Fibroblast of villous mesenchyme (primary cell): ENCODE measurements at regions not wholly inside any gene's neighbourhood (a gene's known extent, or its start where the extent isn't known, plus 50 kb on each side); places are given as distances from the start of the nearest gene placed in this dataset.

Experiments
- DNase-seq: peaks from one replicate; pipeline ENCODE4 v3.0.0-alpha.2; 2010; ENCODE audit warnings: low read depth
- H3K4me3 ChIP-seq: 2 replicates; pipeline ENCODE4 v1.5.1; 2011; ENCODE audit warnings: low read depth, mild to moderate bottlenecking, low read length
- TF ChIP-seq, protein P1 (sequence below): IDR thresholded peaks from 2 replicates; pipeline ENCODE4 v1.5.1; 2012; ENCODE audit warnings: low read depth, mild to moderate bottlenecking, low read length; ENCODE audit not compliant: insufficient read depth

DNA sequence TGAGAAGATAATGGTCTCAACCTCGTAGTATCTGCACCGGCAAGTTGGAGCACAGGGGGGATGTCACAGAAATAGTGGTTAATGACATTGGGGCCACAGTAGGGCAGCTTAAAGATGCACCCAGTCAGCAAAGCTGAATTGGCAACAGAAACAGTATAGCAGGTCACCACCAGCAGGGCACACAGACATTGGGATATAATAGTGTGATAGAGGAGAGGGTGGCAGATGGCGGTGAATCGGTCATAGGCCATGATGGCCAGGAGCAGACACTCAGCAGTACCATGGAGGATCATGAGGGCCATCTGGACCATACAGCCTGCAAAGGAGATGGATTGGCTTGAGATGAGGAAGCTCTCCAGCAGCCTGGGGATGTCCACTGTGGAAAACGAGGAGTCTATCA, 106.0 kb upstream of the OR9Q1 start:
- DNase-seq, result no peak
- TF ChIP-seq, protein P1, sequence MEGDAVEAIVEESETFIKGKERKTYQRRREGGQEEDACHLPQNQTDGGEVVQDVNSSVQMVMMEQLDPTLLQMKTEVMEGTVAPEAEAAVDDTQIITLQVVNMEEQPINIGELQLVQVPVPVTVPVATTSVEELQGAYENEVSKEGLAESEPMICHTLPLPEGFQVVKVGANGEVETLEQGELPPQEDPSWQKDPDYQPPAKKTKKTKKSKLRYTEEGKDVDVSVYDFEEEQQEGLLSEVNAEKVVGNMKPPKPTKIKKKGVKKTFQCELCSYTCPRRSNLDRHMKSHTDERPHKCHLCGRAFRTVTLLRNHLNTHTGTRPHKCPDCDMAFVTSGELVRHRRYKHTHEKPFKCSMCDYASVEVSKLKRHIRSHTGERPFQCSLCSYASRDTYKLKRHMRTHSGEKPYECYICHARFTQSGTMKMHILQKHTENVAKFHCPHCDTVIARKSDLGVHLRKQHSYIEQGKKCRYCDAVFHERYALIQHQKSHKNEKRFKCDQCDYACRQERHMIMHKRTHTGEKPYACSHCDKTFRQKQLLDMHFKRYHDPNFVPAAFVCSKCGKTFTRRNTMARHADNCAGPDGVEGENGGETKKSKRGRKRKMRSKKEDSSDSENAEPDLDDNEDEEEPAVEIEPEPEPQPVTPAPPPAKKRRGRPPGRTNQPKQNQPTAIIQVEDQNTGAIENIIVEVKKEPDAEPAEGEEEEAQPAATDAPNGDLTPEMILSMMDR, result no peak
- H3K4me3 ChIP-seq, result no peak overlapping the region

DNA sequence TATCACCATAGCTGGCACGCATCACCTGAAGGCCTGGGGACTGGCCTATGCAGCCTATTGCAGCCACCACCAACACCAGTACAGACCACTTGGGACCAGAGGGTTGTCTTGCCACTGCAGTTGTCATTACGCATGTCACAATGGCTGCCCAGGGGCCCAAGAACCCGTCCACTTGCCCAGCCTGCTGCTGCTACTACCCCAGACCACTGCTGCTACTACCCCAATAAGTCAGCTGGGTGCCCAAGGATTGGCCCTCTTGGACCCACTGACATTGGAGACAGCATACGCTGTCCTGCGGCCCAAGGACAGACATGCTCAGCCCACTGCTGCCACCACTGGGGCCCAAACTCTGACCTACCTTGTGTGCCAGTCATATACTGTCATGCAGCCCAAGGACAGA, 102.7 kb upstream of the OR9Q1 start:
- DNase-seq, result no peak
- no peak overlapping the region for H3K4me3 ChIP-seq
- TF ChIP-seq, protein P1, result no peak

DNA sequence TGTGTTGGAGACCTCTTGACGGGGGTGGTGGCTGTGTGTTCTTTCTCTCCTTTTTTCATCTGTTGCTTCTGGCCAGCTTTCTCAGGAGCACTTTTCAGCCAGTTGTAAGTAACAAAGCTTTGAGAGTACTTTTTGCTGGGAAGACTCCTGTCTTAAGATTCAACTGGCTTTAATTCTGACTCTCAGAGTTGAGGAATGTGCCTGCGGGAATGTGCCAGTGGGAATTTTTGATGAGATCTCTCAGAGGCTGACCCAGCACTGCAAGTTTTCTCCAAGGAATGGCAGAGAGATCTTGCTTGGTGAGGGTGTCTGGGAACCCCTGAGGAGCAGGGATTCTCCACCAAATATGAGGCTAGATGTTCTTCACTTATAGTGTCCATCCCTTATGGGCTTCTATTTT, 91.6 kb upstream of the OR9Q1 start:
- TF ChIP-seq, protein P1, result no peak
- no peak for DNase-seq
- H3K4me3 ChIP-seq, result no peak overlapping the region

DNA sequence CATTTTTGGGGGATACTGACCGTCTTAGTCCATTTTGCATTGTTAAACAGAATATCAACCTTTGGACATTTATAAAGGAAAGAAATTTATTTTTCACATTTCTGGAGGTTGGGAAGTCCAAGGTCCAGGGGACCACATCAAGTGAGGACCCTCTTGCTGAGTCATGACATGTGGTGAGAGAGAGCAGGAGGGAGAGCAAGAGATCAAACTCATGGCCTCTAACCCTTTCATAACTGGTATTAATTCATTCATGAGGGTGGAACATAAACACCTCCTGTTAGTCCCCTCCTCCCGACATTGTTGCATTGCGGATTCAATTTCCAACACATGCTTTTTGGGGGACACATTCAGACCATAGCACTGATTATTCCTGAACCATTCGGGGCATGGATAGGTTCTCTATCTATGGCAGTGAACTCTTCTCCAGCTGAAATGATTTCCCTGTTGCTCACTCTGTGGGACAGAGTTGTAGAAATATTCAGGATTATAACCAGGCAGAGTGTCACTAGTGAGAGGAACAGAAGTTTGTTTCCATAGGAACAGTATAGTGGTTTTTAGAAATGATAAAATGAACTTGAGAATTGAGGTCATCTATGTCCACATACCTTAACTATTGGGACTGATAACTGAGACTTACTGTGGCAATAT, 88.2 kb upstream of the OR9Q1 start:
- H3K4me3 ChIP-seq, result no peak overlapping the region
- DNase-seq, result no peak
- TF ChIP-seq, protein P1, result no peak

DNA sequence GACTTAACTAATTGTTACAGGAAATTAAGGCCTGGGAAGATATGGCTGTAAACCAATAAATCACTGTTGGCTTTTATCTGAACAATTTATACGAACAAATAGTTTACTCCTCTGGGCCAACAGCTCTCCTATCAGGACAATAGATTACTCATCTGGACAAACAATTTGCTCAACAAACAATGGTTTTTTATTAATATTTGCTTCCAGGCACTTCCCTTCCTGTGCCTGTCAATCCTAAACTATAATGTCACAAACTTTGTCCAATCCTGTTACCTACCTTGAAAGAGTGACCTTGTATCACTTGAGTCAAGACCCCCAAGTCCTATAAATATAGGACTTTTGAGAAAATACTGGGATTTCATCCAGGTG, 87.6 kb upstream of the OR9Q1 start:
- TF ChIP-seq, protein P1, result no peak
- H3K4me3 ChIP-seq, result no peak overlapping the region
- no peak for DNase-seq

DNA sequence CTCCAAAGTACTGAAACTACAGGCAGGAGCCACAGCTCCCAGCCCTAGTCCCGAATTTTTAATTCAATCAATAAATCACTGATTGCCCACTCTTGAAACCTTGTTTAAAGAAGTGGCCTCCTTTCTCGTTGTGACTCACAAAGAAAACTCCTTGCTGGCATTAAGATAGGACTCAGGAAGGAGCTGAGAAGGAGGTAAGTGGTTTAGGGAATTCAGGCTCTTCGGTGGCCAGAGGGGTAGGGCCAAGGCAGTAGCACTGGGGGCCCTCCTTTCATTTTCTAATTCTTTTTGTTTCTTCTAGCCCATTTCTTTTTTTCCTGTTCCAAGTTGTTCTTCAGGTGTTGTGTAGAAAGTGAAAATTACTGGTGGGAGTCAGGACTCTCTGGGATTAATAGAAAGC, 86.2 kb upstream of the OR9Q1 start:
- TF ChIP-seq, protein P1, result no peak

DNA sequence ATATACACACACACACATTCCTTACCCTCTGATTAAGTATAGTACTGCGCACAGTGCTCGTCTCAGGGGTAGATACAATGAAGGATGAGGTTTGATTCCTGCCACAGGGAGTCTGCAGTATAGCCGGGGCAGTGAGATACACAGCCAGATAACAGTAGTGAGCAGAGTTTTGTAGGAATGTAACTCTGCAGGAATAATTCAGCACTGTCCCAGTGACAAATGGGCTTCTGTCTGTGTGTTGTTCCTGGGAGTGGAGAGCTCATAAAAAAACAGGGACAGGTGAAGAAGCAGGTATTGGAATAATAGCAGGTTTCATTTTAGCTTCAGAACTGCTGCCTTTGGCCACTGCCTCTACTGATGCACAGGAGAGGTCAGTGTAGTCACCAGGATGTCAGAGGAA, 85.3 kb upstream of the OR9Q1 start:
- TF ChIP-seq, protein P1, result no peak
- H3K4me3 ChIP-seq, result no peak overlapping the region
- no peak for DNase-seq

More for the DNA sequence above, 86.2 kb upstream of the OR9Q1 start:
- no peak for DNase-seq
- no peak overlapping the region for H3K4me3 ChIP-seq
